LNCAP (cell line): ENCODE measurements at regions not wholly inside any gene's neighbourhood (a gene's known extent, or its start where the extent isn't known, plus 50 kb on each side); places are given as distances from the start of the nearest gene placed in this dataset.

Source experiments
- CTCF ChIP-seq: fragments of 450-650 bp; IDR thresholded peaks from 2 replicates; pipeline ENCODE4 v1.5.1; 2017; ENCODE audit warnings: mild to moderate bottlenecking

GRCh38 chr2:180597179-180597578 is 383.2 kb upstream of the UBE2E3 start:
- no peak for TF ChIP-seq CTCF

- TF ChIP-seq CTCF = no peak
Measured at GRCh38 chr2:180596453-180596852, 384.0 kb upstream of the UBE2E3 start.

GRCh38 chr2:180591947-180592346 is 388.5 kb upstream of the UBE2E3 start:
- TF ChIP-seq CTCF = no peak

- TF ChIP-seq CTCF = no peak
Measured at GRCh38 chr2:180583441-180584140, 396.8 kb upstream of the UBE2E3 start.

- TF ChIP-seq CTCF = no peak
Measured at GRCh38 chr2:180579388-180579787, 401.0 kb upstream of the UBE2E3 start.

- TF ChIP-seq CTCF = no peak
Measured at GRCh38 chr2:180578441-180578840, 402.0 kb upstream of the UBE2E3 start.

GRCh38 chr2:180577567-180577966 is 402.8 kb upstream of the UBE2E3 start:
- no peak for TF ChIP-seq CTCF

- TF ChIP-seq CTCF = no peak
Measured at GRCh38 chr2:180573951-180574350, 406.5 kb upstream of the UBE2E3 start.
